Heart left ventricle (tissue), 16 donors: ENCODE measurements at regions not wholly inside any gene's neighbourhood (a gene's known extent, or its start where the extent isn't known, plus 50 kb on each side); places are given as distances from the start of the nearest gene placed in this dataset.
"Not testable (repeated sequence)": the region's sequence is repeated elsewhere in the genome, so short reads cannot be mapped to it uniquely, and the experiment has no call there.

Experiments used
- ATAC-seq, 4 donors: fragments of 200-7000 bp; cut with Tn5 transposase; one replicate each; pipeline ENCODE4 v1.9.1; 2020 to 2022; ENCODE audit warnings: moderate library complexity in 4 of 4, mild to moderate bottlenecking in 3 of 4, moderate number of reproducible peaks in 1 of 4
- DNase-seq, 5 donors: peaks; one replicate each; pipeline ENCODE4 v3.0.0-alpha.2; 2020
- H3K27ac ChIP-seq, 12 donors: fragments of 200-600 bp; sonication (generic) in 4 of 12; one replicate each; pipeline versions ENCODE4 v1.5.0 to v1.8.0; 2016 to 2022; ENCODE audit warnings: mild to moderate bottlenecking in 2 of 12
- H3K27me3 ChIP-seq, 9 donors: fragments of 200-600 bp; sonication (generic) in 2 of 9; one replicate each; pipeline versions ENCODE4 v1.5.1 to v1.8.0; 2016 to 2022; ENCODE audit warnings: mild to moderate bottlenecking in 3 of 9
- H3K36me3 ChIP-seq, 9 donors: fragments of 200-600 bp; sonication (generic) in 2 of 9; one replicate each; pipeline versions ENCODE4 v1.5.0 to v1.8.0; 2018 to 2022; ENCODE audit warnings: mild to moderate bottlenecking in 2 of 9
- H3K4me1 ChIP-seq, 12 donors: fragments of 200-600 bp; sonication (generic) in 4 of 12; one replicate each; pipeline versions ENCODE4 v1.5.0 to v1.8.0; 2016 to 2022; ENCODE audit warnings: mild to moderate bottlenecking in 3 of 12
- H3K4me3 ChIP-seq, 12 donors: fragments of 200-600 bp; sonication (generic) in 4 of 12; one replicate each; pipeline versions ENCODE4 v1.5.0 to v1.8.0; 2017 to 2022; ENCODE audit warnings: mild to moderate bottlenecking in 9 of 12, moderate library complexity in 4 of 12
- H3K9me3 ChIP-seq, 12 donors: fragments of 200-600 bp; sonication (generic) in 4 of 12; one replicate each; pipeline versions ENCODE4 v1.5.0 to v1.8.0; 2016 to 2022; ENCODE audit warnings: mild to moderate bottlenecking in 1 of 12
- CTCF ChIP-seq, 12 donors: fragments of 200-600 bp; sonication (generic) in 4 of 12; IDR thresholded peaks; one replicate each; pipeline versions ENCODE4 v1.5.0 to v1.8.0; 2018 to 2022; ENCODE audit warnings: antibody characterized with exemption in 12 of 12, mild to moderate bottlenecking in 5 of 12
- POLR2A ChIP-seq, 2 donors: fragments of 450-650 bp; IDR thresholded peaks; one replicate each; pipeline ENCODE4 v1.6.1; 2017; ENCODE audit warnings: antibody characterized with exemption in 2 of 2, mild to moderate bottlenecking in 2 of 2, moderate library complexity in 2 of 2
- WGBS, 4 donors: extraction: QIAGEN DNeasy Blood & Tissue Kit in 2 of 4; methylation state at CpG; one replicate each; pipeline versions ENCODE4 v1.1.5 to v1.1.7; 2013 to 2018; 5-methylcytosine and 5-hydroxymethylcytosine counted together
- intact Hi-C, 10 donors: fragments of 100-400 bp; cut with DNase I; formaldehyde crosslinking; loops; one replicate each; pipeline versions ENCODE4 v1.11.1 to v1.14.2; 2022
- donor health status: ischemic (EF 13 %, LVEDD 7.1; RV severe dilation, severe dysfunction).
- donor health status: healthy with polysubstance abuse.
- donor health status: DM: no; HTN: yes; CAD: no.
- donor health status: DM: no; HTN: no; CAD: no.
- donor health status: ischemic (EF 25% LVEDD 6.9; RV normal size, moderate dysfunction).
- donor health status: ischemic (EF 25% LVEDD 5.7; RV mildly dilated, moderate dysfunction).
- donor health status: healthy.
- donor health status: DM: yes; HTN: yes; CAD: no.
- donor health status: ischemic (EF 35%, LVEDD 5.7; RV mildly dilated, moderate dysfunction).
- donor health status: nonischemic (EF 11% LVEDD 7.7; RV severe dilation, severe dysfunction).
- donor health status: DM: yes; HTN: yes; CAD: no.
- donor health status: PGD.
- donor health status: ischemic (EF 29% LVEDD 5.4; RV normal size, mild dysfunction).
- donor health status: nonischemic (EF 23%, LVEDD 6.1; RV moderate dilation, normal function).

GRCh38 chr7:156566812-156567549, 73.6 kb upstream of the RNF32 start:
- Histone ChIP-seq H3K27me3 (peaks cover 0 to 3% (median 0%) of the 10 kb centered on the region in 9 donors), H3K27ac (no peak overlapping the region), H3K9me3 (no peaks in the 10 kb centered on the region), H3K4me1 (no peaks in the 10 kb centered on the region), H3K4me3 (no peak overlapping the region), H3K36me3 (no peaks in the 10 kb centered on the region)
- DNase-seq = no peak
- intact Hi-C loops = no loop called here
- WGBS, 4 donors = 71 to 76% (median 75%) methylated on average over 8 of the region's 8 CpGs
- no peak for TF ChIP-seq CTCF (IDR thresholded peaks at IDR 0.05)
- TF ChIP-seq POLR2A (IDR thresholded peaks at IDR 0.05) = no peak
- no peak for ATAC-seq

GRCh38 chr7:156565002-156565401, 75.6 kb upstream of the RNF32 start:
- H3K36me3 ChIP-seq, DNase-seq, H3K4me3 ChIP-seq, H3K4me1 ChIP-seq, H3K27ac ChIP-seq, intact Hi-C loops, ATAC-seq, H3K27me3 ChIP-seq, H3K9me3 ChIP-seq: not testable (repeated sequence)
- 54 to 81% (median 72%) methylated on average over 1 of the region's 1 CpG for WGBS, 4 donors

- H3K9me3 ChIP-seq = no peaks in the 10 kb centered on the region
- no peaks in the 10 kb centered on the region for H3K4me1 ChIP-seq
- WGBS, 4 donors = 22 to 27% (median 25%) methylated on average over 5 to 6 of the region's 6 CpGs
- H3K27ac ChIP-seq = no peak overlapping the region
- no peaks in the 10 kb centered on the region for H3K27me3 ChIP-seq
- no peak for DNase-seq
- TF ChIP-seq POLR2A (IDR thresholded peaks at IDR 0.05) = no peak
- TF ChIP-seq CTCF (IDR thresholded peaks at IDR 0.05) = no peak
- H3K4me3 ChIP-seq = no peak overlapping the region
- no peak for ATAC-seq
- H3K36me3 ChIP-seq = no peaks in the 10 kb centered on the region
- intact Hi-C loops = no loop called here
Measured at GRCh38 chr7:156560696-156561095, 79.9 kb upstream of the RNF32 start.

- WGBS, 4 donors = 68 to 74% (median 73%) methylated on average over 9 of the region's 9 CpGs
- Histone ChIP-seq H3K4me1 (no peaks in the 10 kb centered on the region), H3K27ac (no peak overlapping the region), H3K27me3 (no peaks in the 10 kb centered on the region), H3K36me3 (no peaks in the 10 kb centered on the region), H3K4me3 (no peak overlapping the region), H3K9me3 (no peaks in the 10 kb centered on the region)
- TF ChIP-seq CTCF (IDR thresholded peaks at IDR 0.05) (no peak), POLR2A (IDR thresholded peaks at IDR 0.05) (no peak)
- DNase-seq = no peak
- intact Hi-C loops = no loop called here
- no peak for ATAC-seq
Measured at GRCh38 chr7:156560075-156560474, 80.5 kb upstream of the RNF32 start.

- TF ChIP-seq CTCF (IDR thresholded peaks at IDR 0.05) = no peak
- TF ChIP-seq POLR2A (IDR thresholded peaks at IDR 0.05) = no peak
- ATAC-seq (no peak), DNase-seq (no peak)
- Histone ChIP-seq H3K27ac (no peak overlapping the region), H3K9me3 (no peaks in the 10 kb centered on the region), H3K27me3 (no peaks in the 10 kb centered on the region), H3K36me3 (no peaks in the 10 kb centered on the region), H3K4me1 (no peaks in the 10 kb centered on the region), H3K4me3 (no peak overlapping the region)
- intact Hi-C loops = no loop called here
- 93 to 94% (median 93%) methylated on average over 9 of the region's 9 CpGs for WGBS, 4 donors
Measured at GRCh38 chr7:156559001-156559400, 81.6 kb upstream of the RNF32 start.
